Tongue (tissue), 1 donor: ENCODE measurements at regions not wholly inside any gene's neighbourhood (a gene's known extent, or its start where the extent isn't known, plus 50 kb on each side); places are given as distances from the start of the nearest gene placed in this dataset.
"Not testable (repeated sequence)": the region's sequence is repeated elsewhere in the genome, so short reads cannot be mapped to it uniquely, and the experiment has no call there.

Experiments
- DNase-seq: peaks from one replicate; pipeline ENCODE4 v3.0.0-alpha.2; 2015

- DNase-seq = no peak
These were observed 295.0 kb downstream of the OMA1 start for GRCh38 chr1:58251430-58252073.

- no peak for DNase-seq
These were observed 296.0 kb downstream of the OMA1 start for GRCh38 chr1:58250587-58250948.

GRCh38 chr1:58249737-58250586 is 296.6 kb downstream of the OMA1 start:
- DNase-seq = peak; percentile 21

GRCh38 chr1:58249388-58249736 is 297.2 kb downstream of the OMA1 start:
- no peak for DNase-seq

GRCh38 chr1:58248791-58249190 is 297.7 kb downstream of the OMA1 start:
- DNase-seq = no peak

- no peak for DNase-seq
These were observed 298.5 kb downstream of the OMA1 start for GRCh38 chr1:58248072-58248471.

GRCh38 chr1:58246549-58246948 is 300.0 kb downstream of the OMA1 start:
- no peak for DNase-seq

GRCh38 chr1:58244872-58245271 is 301.7 kb downstream of the OMA1 start:
- no peak for DNase-seq

- DNase-seq = no peak
These were observed 307.7 kb downstream of the OMA1 start for GRCh38 chr1:58238846-58239245.

- DNase-seq = no peak
These were observed 312.8 kb downstream of the OMA1 start for GRCh38 chr1:58233729-58234128.

GRCh38 chr1:58231204-58231603 is 315.3 kb downstream of the OMA1 start:
- no peak for DNase-seq

- no peak for DNase-seq
These were observed 318.9 kb downstream of the OMA1 start for GRCh38 chr1:58227604-58228003.

GRCh38 chr1:58223522-58223921 is 323.0 kb downstream of the OMA1 start:
- DNase-seq = no peak

- no peak for DNase-seq
These were observed 325.6 kb downstream of the OMA1 start for GRCh38 chr1:58220836-58221472.

- not testable (repeated sequence) for DNase-seq
These were observed 330.4 kb downstream of the OMA1 start for GRCh38 chr1:58216169-58216568.

GRCh38 chr1:58214674-58215073 is 331.9 kb downstream of the OMA1 start:
- DNase-seq = no peak

- no peak for DNase-seq
These were observed 334.7 kb downstream of the OMA1 start for GRCh38 chr1:58211869-58212268.

GRCh38 chr1:58209575-58209974 is 337.0 kb downstream of the OMA1 start:
- DNase-seq = no peak

- DNase-seq = no peak
These were observed 339.8 kb downstream of the OMA1 start for GRCh38 chr1:58206749-58207148.

- DNase-seq = no peak
These were observed 342.2 kb downstream of the OMA1 start for GRCh38 chr1:58204284-58204683.

- no peak for DNase-seq
These were observed 344.9 kb downstream of the OMA1 start for GRCh38 chr1:58201492-58202106.

- DNase-seq = no peak
These were observed 346.1 kb downstream of the OMA1 start for GRCh38 chr1:58200437-58200836.

GRCh38 chr1:58197811-58198210 is 348.7 kb downstream of the OMA1 start:
- DNase-seq = no peak
